Prostate gland (tissue), 2 donors: ENCODE measurements at regions not wholly inside any gene's neighbourhood (a gene's known extent, or its start where the extent isn't known, plus 50 kb on each side); places are given as distances from the start of the nearest gene placed in this dataset.

ENCODE experiments used
- DNase-seq: peaks from one replicate; pipeline ENCODE4 v3.0.0-alpha.2; 2019; ENCODE audit warnings: low spot score
- H3K27ac ChIP-seq, 2 donors: fragments of 200-600 bp; sonication (generic); 2 replicates each; pipeline ENCODE4 v1.5.1; 2017 to 2019
- H3K27me3 ChIP-seq: fragments of 200-600 bp; sonication (generic); replicated peaks from 2 replicates; pipeline ENCODE4 v1.5.1; 2019; ENCODE audit not compliant: insufficient read depth
- H3K36me3 ChIP-seq, 2 donors: fragments of 200-600 bp; sonication (generic); 1 replicate in 1 of 2; 2 replicates in 1 of 2; pipeline versions ENCODE4 v1.5.1 to v1.8.1; 2017 to 2019
- H3K4me1 ChIP-seq: fragments of 200-600 bp; sonication (generic); replicated peaks from 2 replicates; pipeline ENCODE4 v1.5.1; 2019
- H3K4me3 ChIP-seq, 2 donors: fragments of 200-600 bp; sonication (generic); 2 replicates each; pipeline ENCODE4 v1.5.1; 2017 to 2019
- H3K9me3 ChIP-seq: fragments of 200-600 bp; sonication (generic); 2 replicates; pipeline ENCODE4 v1.5.1; 2017
- CTCF ChIP-seq, 4 experiments: fragments of 200-600 bp in 2 of 4; fragments of 450-650 bp in 2 of 4; sonication (generic) in 2 of 4; IDR thresholded peaks; 1 replicate in 3 of 4; 2 replicates in 1 of 4; pipeline ENCODE4 v1.5.1; 2016 to 2019; ENCODE audit warnings: antibody characterized with exemption in 4 of 4, mild to moderate bottlenecking in 2 of 4, moderate library complexity in 2 of 4
- POLR2A ChIP-seq: fragments of 450-650 bp; IDR thresholded peaks from one replicate; pipeline ENCODE4 v1.6.1; 2016; ENCODE audit warnings: antibody characterized with exemption, mild to moderate bottlenecking
- POLR2AphosphoS5 ChIP-seq: sonication (generic); formaldehyde crosslinking; IDR thresholded peaks from one replicate; pipeline ENCODE4 v1.6.1; 2017; ENCODE audit warnings: antibody characterized with exemption
- WGBS: methylation state at CpG from one replicate; pipeline ENCODE4 v1.1.5; 2018; 5-methylcytosine and 5-hydroxymethylcytosine counted together
- intact Hi-C: fragments of 100-400 bp; cut with DNase I; formaldehyde crosslinking; loops from one replicate; pipeline ENCODE4 v1.14.2; 2022

GRCh38 chr4:125020089-125021034, 294.4 kb upstream of the FAT4 start:
- no peaks in the 10 kb centered on the region for H3K9me3 ChIP-seq
- intact Hi-C loops, result no loop called here
- WGBS, result 43% methylated on average over 2 of the region's 2 CpGs
- no peak overlapping the region for H3K27ac ChIP-seq
- no peaks in the 10 kb centered on the region for H3K4me1 ChIP-seq
- no peak for DNase-seq
- H3K4me3 ChIP-seq, result no peak overlapping the region
- H3K36me3 ChIP-seq, result no peaks in the 10 kb centered on the region
- H3K27me3 ChIP-seq, result no peaks in the 10 kb centered on the region
- TF ChIP-seq POLR2A, result no peak

GRCh38 chr4:125016892-125017299, 297.9 kb upstream of the FAT4 start:
- Histone ChIP-seq H3K4me1 (no peaks in the 10 kb centered on the region), H3K27me3 (no peaks in the 10 kb centered on the region), H3K27ac (no peak overlapping the region), H3K4me3 (no peak overlapping the region), H3K9me3 (no peaks in the 10 kb centered on the region), H3K36me3 (no peaks in the 10 kb centered on the region)
- intact Hi-C loops, result no loop called here
- TF ChIP-seq POLR2A (no peak), CTCF (IDR thresholded peaks at IDR 0.05) (no peak), POLR2AphosphoS5 (no peak)
- DNase-seq, result no peak
- WGBS, result 66% methylated on average over 5 of the region's 5 CpGs

GRCh38 chr4:125013891-125014290, 300.9 kb upstream of the FAT4 start:
- intact Hi-C loops, result no loop called here
- Histone ChIP-seq H3K9me3 (no peaks in the 10 kb centered on the region), H3K4me1 (no peaks in the 10 kb centered on the region), H3K36me3 (no peaks in the 10 kb centered on the region), H3K4me3 (no peak overlapping the region), H3K27me3 (no peaks in the 10 kb centered on the region), H3K27ac (no peak overlapping the region)
- no peak for DNase-seq
- 67% methylated on average over 1 of the region's 1 CpG for WGBS
- no peak for TF ChIP-seq POLR2A
- no peak for TF ChIP-seq CTCF (IDR thresholded peaks at IDR 0.05)
- TF ChIP-seq POLR2AphosphoS5, result no peak

GRCh38 chr4:125011646-125012045, 299.1 kb upstream of the ANKRD50 start:
- TF ChIP-seq POLR2AphosphoS5 (no peak), CTCF (IDR thresholded peaks at IDR 0.05) (no peak), POLR2A (no peak)
- WGBS, result 91% methylated on average over 2 of the region's 2 CpGs
- intact Hi-C loops, result no loop called here
- no peaks in the 10 kb centered on the region for H3K9me3 ChIP-seq
- no peaks in the 10 kb centered on the region for H3K27me3 ChIP-seq
- H3K36me3 ChIP-seq, result no peaks in the 10 kb centered on the region
- no peaks in the 10 kb centered on the region for H3K4me1 ChIP-seq
- no peak for DNase-seq
- no peak overlapping the region for H3K4me3 ChIP-seq
- H3K27ac ChIP-seq, result no peak overlapping the region

GRCh38 chr4:125010796-125011503, 298.4 kb upstream of the ANKRD50 start:
- no peak for DNase-seq
- no peaks in the 10 kb centered on the region for H3K36me3 ChIP-seq
- intact Hi-C loops, result no loop called here
- no peaks in the 10 kb centered on the region for H3K9me3 ChIP-seq
- WGBS, result 46% methylated on average over 7 of the region's 7 CpGs
- no peak overlapping the region for H3K4me3 ChIP-seq
- no peak overlapping the region for H3K27ac ChIP-seq
- TF ChIP-seq POLR2A, result no peak
- TF ChIP-seq CTCF (IDR thresholded peaks at IDR 0.05), result no peak
- no peaks in the 10 kb centered on the region for H3K27me3 ChIP-seq
- no peaks in the 10 kb centered on the region for H3K4me1 ChIP-seq
